ENCODE measurements at regions not wholly inside any gene's neighbourhood (a gene's known extent, or its start where the extent isn't known, plus 50 kb on each side); places are given as distances from the start of the nearest gene placed in this dataset.

GRCh38 chr6:159446340-159446739 lies 246.7 kb downstream of the SOD2 start:
- no peak overlapping the region for H3K4me3 ChIP-seq
- no peaks in the 10 kb centered on the region for H3K36me3 ChIP-seq
- no peak for DNase-seq
- no peak for TF ChIP-seq POLR2A (IDR thresholded peaks at IDR 0.05)
- TF ChIP-seq, protein P1, sequence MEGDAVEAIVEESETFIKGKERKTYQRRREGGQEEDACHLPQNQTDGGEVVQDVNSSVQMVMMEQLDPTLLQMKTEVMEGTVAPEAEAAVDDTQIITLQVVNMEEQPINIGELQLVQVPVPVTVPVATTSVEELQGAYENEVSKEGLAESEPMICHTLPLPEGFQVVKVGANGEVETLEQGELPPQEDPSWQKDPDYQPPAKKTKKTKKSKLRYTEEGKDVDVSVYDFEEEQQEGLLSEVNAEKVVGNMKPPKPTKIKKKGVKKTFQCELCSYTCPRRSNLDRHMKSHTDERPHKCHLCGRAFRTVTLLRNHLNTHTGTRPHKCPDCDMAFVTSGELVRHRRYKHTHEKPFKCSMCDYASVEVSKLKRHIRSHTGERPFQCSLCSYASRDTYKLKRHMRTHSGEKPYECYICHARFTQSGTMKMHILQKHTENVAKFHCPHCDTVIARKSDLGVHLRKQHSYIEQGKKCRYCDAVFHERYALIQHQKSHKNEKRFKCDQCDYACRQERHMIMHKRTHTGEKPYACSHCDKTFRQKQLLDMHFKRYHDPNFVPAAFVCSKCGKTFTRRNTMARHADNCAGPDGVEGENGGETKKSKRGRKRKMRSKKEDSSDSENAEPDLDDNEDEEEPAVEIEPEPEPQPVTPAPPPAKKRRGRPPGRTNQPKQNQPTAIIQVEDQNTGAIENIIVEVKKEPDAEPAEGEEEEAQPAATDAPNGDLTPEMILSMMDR (IDR thresholded peaks at IDR 0.05) = no peak
- H3K4me1 ChIP-seq = no peaks in the 10 kb centered on the region
- H3K27ac ChIP-seq = no peak overlapping the region
- no peaks in the 10 kb centered on the region for H3K9me3 ChIP-seq
- intact Hi-C loops (cut with DNase I; ENCODE audit: low total_unique reads) = no loop called here
- no peaks in the 10 kb centered on the region for H3K27me3 ChIP-seq

- DNase-seq = no peak
- no peaks in the 10 kb centered on the region for H3K4me1 ChIP-seq
- H3K36me3 ChIP-seq = no peaks in the 10 kb centered on the region
- no peaks in the 10 kb centered on the region for H3K27me3 ChIP-seq
- TF ChIP-seq, protein P1 (IDR thresholded peaks at IDR 0.05) = no peak
- TF ChIP-seq POLR2A (IDR thresholded peaks at IDR 0.05) = no peak
- H3K27ac ChIP-seq = no peak overlapping the region
- no peak overlapping the region for H3K4me3 ChIP-seq
- intact Hi-C loops (cut with DNase I; ENCODE audit: low total_unique reads) = no loop called here
- no peaks in the 10 kb centered on the region for H3K9me3 ChIP-seq
Observed at GRCh38 chr6:159445351-159445750, 247.7 kb downstream of the SOD2 start.

- H3K27me3 ChIP-seq = no peaks in the 10 kb centered on the region
Observed at GRCh38 chr6:159444056-159444760, 248.8 kb downstream of the SOD2 start.

GRCh38 chr6:159443417-159443920 lies 249.6 kb downstream of the SOD2 start:
- H3K4me3 ChIP-seq = no peak overlapping the region
- intact Hi-C loops (cut with DNase I; ENCODE audit: low total_unique reads) = no loop called here
- no peaks in the 10 kb centered on the region for H3K36me3 ChIP-seq
- DNase-seq = no peak
- H3K27me3 ChIP-seq = no peaks in the 10 kb centered on the region
- no peak overlapping the region for H3K27ac ChIP-seq
- no peaks in the 10 kb centered on the region for H3K4me1 ChIP-seq
- no peak for TF ChIP-seq POLR2A (IDR thresholded peaks at IDR 0.05)
- TF ChIP-seq, protein P1 (IDR thresholded peaks at IDR 0.05) = no peak
- H3K9me3 ChIP-seq = no peaks in the 10 kb centered on the region

More at GRCh38 chr6:159444056-159444760, 248.8 kb downstream of the SOD2 start:
- no peaks in the 10 kb centered on the region for H3K4me1 ChIP-seq
- DNase-seq = no peak
- intact Hi-C loops (cut with DNase I; ENCODE audit: low total_unique reads) = no loop called here
- no peaks in the 10 kb centered on the region for H3K9me3 ChIP-seq
- H3K4me3 ChIP-seq = no peak overlapping the region
- TF ChIP-seq, protein P1 (IDR thresholded peaks at IDR 0.05) = no peak
- TF ChIP-seq POLR2A (IDR thresholded peaks at IDR 0.05) = no peak
- H3K36me3 ChIP-seq = no peaks in the 10 kb centered on the region
- no peak overlapping the region for H3K27ac ChIP-seq

- intact Hi-C loops (cut with DNase I; ENCODE audit: low total_unique reads) = no loop called here
- Histone ChIP-seq H3K9me3 (no peaks in the 10 kb centered on the region), H3K36me3 (no peaks in the 10 kb centered on the region), H3K4me3 (no peak overlapping the region), H3K27me3 (no peaks in the 10 kb centered on the region), H3K4me1 (no peaks in the 10 kb centered on the region), H3K27ac (no peak overlapping the region)
- DNase-seq = no peak
- no peak for TF ChIP-seq POLR2A (IDR thresholded peaks at IDR 0.05)
- TF ChIP-seq, protein P1 (IDR thresholded peaks at IDR 0.05) = no peak
Observed at GRCh38 chr6:159441704-159441981, 251.4 kb downstream of the SOD2 start.
